ENCODE measurements at regions not wholly inside any gene's neighbourhood (a gene's known extent, or its start where the extent isn't known, plus 50 kb on each side); places are given as distances from the start of the nearest gene placed in this dataset.

GRCh38 chr17:5715478-5715877 lies 131.2 kb upstream of the NLRP1 start:
- Mint-ChIP-seq H3K27ac (no peak overlapping the region), H3K36me3 (ENCODE audit: low read depth) (no peaks in the 10 kb centered on the region), H3K27me3 (ENCODE audit: insufficient read depth, low read depth, poor library complexity) (peaks cover 11% of the 10 kb centered on the region), H3K4me1 (no peaks in the 10 kb centered on the region), H3K9me3 (peaks cover under 1% of the 10 kb centered on the region; the same call in 1 of the 3 replicates), H3K4me3 (no peak overlapping the region)
- DNase-seq (ENCODE audit: low spot score) (no peak), ATAC-seq (no peak)
- Histone ChIP-seq H3K4me1 (ENCODE audit: insufficient read depth) (no peaks in the 10 kb centered on the region), H4K20me1 (replicated peaks; ENCODE audit: insufficient read depth) (no peaks in the 10 kb centered on the region), H3K4me2 (no peak overlapping the region), H3K27me3 (ENCODE audit: insufficient read depth) (no peaks in the 10 kb centered on the region), H3K4me3 (no peak overlapping the region), H3K79me2 (replicated peaks; ENCODE audit: insufficient read depth) (no peaks in the 10 kb centered on the region), H2AFZ (no peak overlapping the region), H3K36me3 (ENCODE audit: insufficient read depth) (no peaks in the 10 kb centered on the region), H3K9me2 (ENCODE audit: insufficient read depth) (no peaks in the 10 kb centered on the region), H3K27ac (ENCODE audit: low read depth) (no peak overlapping the region), H3F3A (replicated peaks; ENCODE audit: low read depth) (no peaks in the 10 kb centered on the region)
- TF ChIP-seq CTCF (conservative IDR thresholded peaks at IDR 0.05; ENCODE audit: low read depth in 2 of 2), result no peak
- TF ChIP-seq POLR2AphosphoS5 (IDR thresholded peaks at IDR 0.05; ENCODE audit: low read depth), result no peak
- TF ChIP-seq REST (IDR thresholded peaks at IDR 0.05; ENCODE audit: unreplicated experiment), result no peak
- TF ChIP-seq ETS1 (IDR thresholded peaks at IDR 0.05), result no peak
- no peak for TF ChIP-seq STAT1 (IDR thresholded peaks at IDR 0.05; ENCODE audit: unreplicated experiment)
- TF ChIP-seq NANOG (IDR thresholded peaks at IDR 0.05; ENCODE audit: borderline replicate concordance), result no peak
- no peak for TF ChIP-seq EZH2 (IDR thresholded peaks at IDR 0.05; ENCODE audit: low read depth, unreplicated experiment)
- no peak for TF ChIP-seq CREB1 (CRISPR knock-in tag; IDR thresholded peaks at IDR 0.05; ENCODE audit: low read depth)
- TF ChIP-seq ZNF331 (CRISPR knock-in tag; IDR thresholded peaks at IDR 0.05; ENCODE audit: low read depth), result no peak
- TF ChIP-seq ZNF462 (CRISPR knock-in tag; IDR thresholded peaks at IDR 0.05), result no peak
- TF ChIP-seq JUNB (IDR thresholded peaks at IDR 0.05; ENCODE audit: unreplicated experiment), result no peak
- TF ChIP-seq ZNF114 (CRISPR knock-in tag; IDR thresholded peaks at IDR 0.05), result no peak
- no peak for TF ChIP-seq EZH2phosphoT487 (IDR thresholded peaks at IDR 0.05; ENCODE audit: unreplicated experiment)
